ENCODE measurements at regions not wholly inside any gene's neighbourhood (a gene's known extent, or its start where the extent isn't known, plus 50 kb on each side); places are given as distances from the start of the nearest gene placed in this dataset.

- TF ChIP-seq EZH2 (IDR thresholded peaks at IDR 0.05), result no peak
- TF ChIP-seq CTCF (IDR thresholded peaks at IDR 0.05), result no peak
Observed at GRCh38 chr9:82650368-82650767, 412.6 kb downstream of the RASEF start.
